ENCODE measurements at regions not wholly inside any gene's neighbourhood (a gene's known extent, or its start where the extent isn't known, plus 50 kb on each side); places are given as distances from the start of the nearest gene placed in this dataset.
A peak's percentile ranks its signal among the peaks of the same experiment; 100 is the strongest.

DNA sequence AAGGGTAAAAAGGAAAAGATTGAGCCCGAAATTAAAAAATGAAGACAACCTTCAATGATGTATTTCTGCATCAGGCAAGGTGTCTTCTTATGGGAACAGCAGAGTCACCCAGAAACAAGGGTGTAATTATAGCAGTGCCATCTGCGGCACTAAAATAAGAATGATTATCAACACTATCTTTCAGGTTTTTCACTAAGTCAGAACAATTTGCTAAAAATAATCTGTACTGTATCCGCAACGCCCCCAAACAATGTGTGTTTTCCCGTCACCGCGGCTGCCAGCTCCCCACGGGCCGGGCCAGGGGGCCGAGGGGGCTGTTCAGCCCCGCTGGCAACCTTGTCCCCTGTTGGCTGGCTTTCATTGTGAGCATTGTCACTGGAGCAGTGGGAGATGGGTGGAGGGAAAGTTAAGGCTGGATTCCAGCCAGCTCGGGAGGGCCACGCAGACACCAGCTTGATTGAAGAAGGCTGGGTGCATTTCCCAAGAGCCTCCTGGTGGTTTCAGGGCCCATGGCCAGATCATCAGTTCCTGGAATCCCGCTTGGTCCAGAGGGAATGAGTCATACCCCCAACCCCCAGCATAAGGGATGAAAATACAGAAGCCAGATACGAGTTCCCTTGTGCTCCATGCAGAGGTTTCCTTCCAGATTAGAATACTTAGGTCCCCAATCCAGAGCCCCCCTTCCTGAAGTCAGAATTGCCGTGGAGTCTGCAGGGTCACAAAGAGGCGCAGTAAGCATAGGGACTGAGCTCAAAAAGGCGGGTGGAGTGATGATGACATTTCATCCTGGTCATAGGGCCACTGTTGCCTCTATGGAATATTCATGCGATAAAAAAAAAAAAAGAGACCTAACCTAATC is 90.2 kb upstream of the KLF13 start:
- Histone ChIP-seq H3K9me3 (no peaks in the 10 kb centered on the region), H3K36me3 (ENCODE audit: low read depth) (no peaks in the 10 kb centered on the region), H3K4me1 (ENCODE audit: low read depth) (no peaks in the 10 kb centered on the region), H3K4me3 (no peak overlapping the region)
- TF ChIP-seq, protein P1, sequence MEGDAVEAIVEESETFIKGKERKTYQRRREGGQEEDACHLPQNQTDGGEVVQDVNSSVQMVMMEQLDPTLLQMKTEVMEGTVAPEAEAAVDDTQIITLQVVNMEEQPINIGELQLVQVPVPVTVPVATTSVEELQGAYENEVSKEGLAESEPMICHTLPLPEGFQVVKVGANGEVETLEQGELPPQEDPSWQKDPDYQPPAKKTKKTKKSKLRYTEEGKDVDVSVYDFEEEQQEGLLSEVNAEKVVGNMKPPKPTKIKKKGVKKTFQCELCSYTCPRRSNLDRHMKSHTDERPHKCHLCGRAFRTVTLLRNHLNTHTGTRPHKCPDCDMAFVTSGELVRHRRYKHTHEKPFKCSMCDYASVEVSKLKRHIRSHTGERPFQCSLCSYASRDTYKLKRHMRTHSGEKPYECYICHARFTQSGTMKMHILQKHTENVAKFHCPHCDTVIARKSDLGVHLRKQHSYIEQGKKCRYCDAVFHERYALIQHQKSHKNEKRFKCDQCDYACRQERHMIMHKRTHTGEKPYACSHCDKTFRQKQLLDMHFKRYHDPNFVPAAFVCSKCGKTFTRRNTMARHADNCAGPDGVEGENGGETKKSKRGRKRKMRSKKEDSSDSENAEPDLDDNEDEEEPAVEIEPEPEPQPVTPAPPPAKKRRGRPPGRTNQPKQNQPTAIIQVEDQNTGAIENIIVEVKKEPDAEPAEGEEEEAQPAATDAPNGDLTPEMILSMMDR (IDR thresholded peaks at IDR 0.05), result no peak
- intact Hi-C loops (cut with DNase I, micrococcal nuclease), result no loop called here
- ATAC-seq (peak; percentile 73), DNase-seq (peak; percentile 50 to 62 (median 55))

GRCh38 chr15:31237043-31237324 is 89.7 kb upstream of the KLF13 start:
- no peaks in the 10 kb centered on the region for H3K4me1 ChIP-seq (ENCODE audit: low read depth)
- TF ChIP-seq, protein P1 (IDR thresholded peaks at IDR 0.05), result no peak
- intact Hi-C loops (cut with DNase I, micrococcal nuclease), result no loop called here
- no peak for ATAC-seq
- H3K36me3 ChIP-seq (ENCODE audit: low read depth), result no peaks in the 10 kb centered on the region
- no peak for DNase-seq
- H3K9me3 ChIP-seq, result no peaks in the 10 kb centered on the region
- no peak overlapping the region for H3K4me3 ChIP-seq

- H3K36me3 ChIP-seq (ENCODE audit: low read depth), result no peaks in the 10 kb centered on the region
- TF ChIP-seq, protein P1 (IDR thresholded peaks at IDR 0.05), result no peak
- DNase-seq, result peak in 2 of 3 donors; percentile 19 to 21
- intact Hi-C loops (cut with DNase I, micrococcal nuclease), result no loop called here
- no peaks in the 10 kb centered on the region for H3K9me3 ChIP-seq
- no peak for ATAC-seq
- H3K4me3 ChIP-seq, result no peak overlapping the region
- no peaks in the 10 kb centered on the region for H3K4me1 ChIP-seq (ENCODE audit: low read depth)
Observed at GRCh38 chr15:31238906-31239305, 87.7 kb upstream of the KLF13 start.

DNA sequence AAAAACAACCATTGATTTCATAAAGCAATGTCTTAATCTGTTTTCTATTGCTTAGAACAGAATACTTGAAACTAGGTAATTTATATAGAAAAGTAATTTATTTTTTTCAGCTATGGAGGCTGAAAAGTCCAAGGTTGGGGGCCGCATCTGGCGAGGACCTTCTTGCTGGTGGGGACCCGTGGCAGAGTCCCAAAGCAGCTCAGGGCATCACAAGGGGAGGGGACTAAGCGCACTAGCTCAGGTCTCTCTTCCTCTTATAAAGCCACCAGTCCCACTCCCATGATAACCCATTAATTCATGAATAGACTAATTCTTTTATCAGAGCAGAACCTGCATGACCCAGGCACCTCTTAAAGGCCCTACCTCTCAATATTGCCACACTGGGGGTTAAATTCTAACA is 87.2 kb upstream of the KLF13 start:
- H3K36me3 ChIP-seq (ENCODE audit: low read depth), result no peaks in the 10 kb centered on the region
- no peak for ATAC-seq
- no peak overlapping the region for H3K4me3 ChIP-seq
- no peaks in the 10 kb centered on the region for H3K9me3 ChIP-seq
- H3K4me1 ChIP-seq (ENCODE audit: low read depth), result no peaks in the 10 kb centered on the region
- TF ChIP-seq, protein P1 (IDR thresholded peaks at IDR 0.05), result no peak
- intact Hi-C loops (cut with DNase I, micrococcal nuclease), result no loop called here
- peak in 2 of 3 donors; percentile 7 to 14 for DNase-seq

- Histone ChIP-seq H3K9me3 (no peaks in the 10 kb centered on the region), H3K36me3 (ENCODE audit: low read depth) (no peaks in the 10 kb centered on the region), H3K4me1 (ENCODE audit: low read depth) (no peaks in the 10 kb centered on the region), H3K4me3 (no peak overlapping the region)
- DNase-seq (peak in 1 of 3 donors; percentile 0), ATAC-seq (peak; percentile 13)
- TF ChIP-seq, protein P1 (IDR thresholded peaks at IDR 0.05), result no peak
- intact Hi-C loops (cut with DNase I, micrococcal nuclease), result no loop called here
Observed at GRCh38 chr15:31241888-31242522, 84.6 kb upstream of the KLF13 start.

All from mucosa of descending colon (tissue), 3 donors.